ENCODE measurements at regions not wholly inside any gene's neighbourhood (a gene's known extent, or its start where the extent isn't known, plus 50 kb on each side); places are given as distances from the start of the nearest gene placed in this dataset.

DNA sequence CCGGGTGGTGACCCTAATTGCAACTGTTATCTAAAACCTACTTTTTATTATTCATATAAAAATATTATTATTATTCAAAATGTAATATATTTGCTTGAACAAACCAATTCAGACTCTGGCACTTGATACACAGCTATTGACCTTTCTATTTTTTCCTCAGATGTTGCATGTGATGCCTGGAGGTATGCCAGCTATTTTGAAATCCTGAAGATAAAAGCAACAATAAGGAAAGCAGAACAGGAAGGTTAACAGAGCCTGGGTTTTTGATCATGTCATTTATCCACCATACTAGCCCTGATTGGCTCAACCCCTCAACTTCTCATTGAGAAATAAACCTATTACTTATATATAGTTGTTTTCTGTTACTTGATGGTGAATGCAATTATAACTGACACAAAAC is 340.9 kb upstream of the KIF2A start:
- DNase-seq (ENCODE audit: low read depth), result no peak

DNA sequence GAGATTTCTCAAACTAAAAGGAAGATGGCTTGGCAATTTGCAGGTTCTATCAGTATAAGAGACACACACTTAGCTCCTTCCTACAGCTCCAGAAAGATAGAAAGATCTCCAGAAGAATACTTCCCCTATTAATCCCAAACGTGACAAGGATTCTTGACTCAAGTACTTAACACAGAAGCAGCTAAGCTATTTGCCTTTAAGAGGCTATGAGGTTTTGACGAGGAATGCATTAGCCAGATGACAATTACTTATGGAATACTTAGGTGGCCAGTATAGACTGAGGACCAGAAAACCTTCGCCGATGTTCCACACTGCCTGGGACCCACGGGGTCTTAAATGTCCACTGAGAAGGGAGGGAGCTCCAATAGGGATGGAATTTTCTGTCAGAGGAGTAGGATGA is 340.5 kb upstream of the KIF2A start:
- DNase-seq (ENCODE audit: low read depth), result no peak

DNA sequence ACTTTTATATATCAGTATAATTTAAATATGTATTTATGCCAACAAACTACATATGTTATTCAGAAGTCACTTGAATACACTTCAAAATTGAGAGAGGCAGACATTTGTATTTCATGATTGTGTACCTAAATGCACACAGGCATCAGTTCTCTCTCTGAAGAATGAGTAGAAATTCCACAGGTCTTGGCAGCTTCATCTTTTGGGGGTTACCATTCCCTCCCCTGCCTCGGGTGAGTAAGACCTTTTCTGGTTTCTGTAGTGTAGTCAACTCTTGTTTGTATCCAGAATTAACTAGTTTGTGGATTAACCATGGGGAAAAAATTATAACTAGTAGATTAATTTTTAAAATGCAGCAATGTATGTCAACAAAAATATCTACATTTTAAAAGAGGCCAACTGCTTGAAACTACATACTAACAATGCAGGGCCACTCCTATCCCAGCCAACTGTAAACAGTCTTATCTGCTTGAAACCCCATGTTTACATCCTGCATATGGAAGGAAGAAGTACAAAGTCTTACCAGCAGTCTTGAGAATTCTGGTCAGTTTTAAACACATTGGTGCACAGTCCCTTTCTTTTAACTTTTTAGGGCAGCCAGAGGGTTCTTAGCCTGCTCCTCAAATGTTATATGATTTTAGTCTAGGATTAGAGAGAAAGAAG is 339.6 kb upstream of the KIF2A start:
- no peak for DNase-seq (ENCODE audit: low read depth)

- DNase-seq (ENCODE audit: low read depth), result no peak
These were observed 339.0 kb upstream of the KIF2A start for GRCh38 chr5:61966997-61967396.

DNA sequence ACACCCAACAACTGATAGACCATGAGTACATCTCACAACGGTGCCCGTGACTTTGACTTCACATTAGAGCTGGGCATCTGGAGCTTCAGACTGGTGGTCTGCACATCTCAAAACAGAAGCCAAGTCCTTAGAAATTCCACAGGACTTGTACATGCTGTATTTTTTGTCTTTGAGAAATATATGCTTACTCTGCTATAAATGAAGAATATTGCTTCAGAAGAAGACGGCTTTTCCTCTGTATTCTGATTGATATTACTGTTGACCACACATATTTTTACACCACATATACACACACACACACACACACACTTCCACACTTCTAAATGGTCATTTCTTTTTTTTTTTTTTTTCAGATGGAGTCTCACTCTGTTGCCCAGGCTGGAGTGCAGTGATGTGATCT is 338.3 kb upstream of the KIF2A start:
- DNase-seq (ENCODE audit: low read depth), result no peak

DNA sequence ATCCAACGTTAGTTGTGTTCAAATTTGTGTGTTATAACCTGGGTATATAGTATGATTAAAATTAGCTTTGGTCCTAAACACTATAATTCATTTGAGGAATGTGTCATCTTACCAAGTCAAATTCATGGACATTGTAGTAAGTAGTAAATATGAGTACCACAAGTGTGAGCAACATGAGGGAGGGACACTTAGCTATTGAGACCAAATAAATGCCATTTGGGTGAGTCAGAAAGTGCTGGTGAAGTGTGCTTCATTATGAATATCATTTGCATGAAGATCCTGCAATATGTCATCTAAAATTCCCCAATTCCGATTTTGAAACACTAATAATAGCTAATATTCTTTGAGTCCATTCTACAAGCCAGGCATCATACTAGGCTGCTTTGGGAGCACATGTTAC is 336.7 kb upstream of the KIF2A start:
- DNase-seq (ENCODE audit: low read depth), result no peak

GRCh38 chr5:61969755-61970154 is 336.3 kb upstream of the KIF2A start:
- DNase-seq (ENCODE audit: low read depth), result no peak

GRCh38 chr5:61970218-61970617 is 335.8 kb upstream of the KIF2A start:
- DNase-seq (ENCODE audit: low read depth), result no peak

DNA sequence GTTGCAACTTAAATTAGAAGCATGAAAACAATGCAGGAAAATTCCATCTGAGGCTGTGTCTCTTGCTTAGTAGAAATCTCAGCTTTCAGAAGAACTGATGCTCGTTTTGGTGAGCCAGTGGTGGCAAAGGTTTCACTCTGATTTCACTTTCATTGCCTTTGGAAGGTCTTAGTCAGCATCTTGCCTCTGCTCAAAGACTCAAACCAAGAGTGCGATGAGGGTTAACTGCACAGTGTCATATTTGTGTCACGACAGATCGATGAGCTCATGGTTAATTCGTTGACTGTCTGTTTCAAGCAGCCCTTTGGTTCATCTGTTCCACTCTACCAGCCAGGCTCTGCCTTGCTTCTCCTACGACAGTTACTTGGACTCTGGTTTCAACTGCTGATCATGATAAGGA is 331.3 kb upstream of the KIF2A start:
- no peak for DNase-seq (ENCODE audit: low read depth)

DNA sequence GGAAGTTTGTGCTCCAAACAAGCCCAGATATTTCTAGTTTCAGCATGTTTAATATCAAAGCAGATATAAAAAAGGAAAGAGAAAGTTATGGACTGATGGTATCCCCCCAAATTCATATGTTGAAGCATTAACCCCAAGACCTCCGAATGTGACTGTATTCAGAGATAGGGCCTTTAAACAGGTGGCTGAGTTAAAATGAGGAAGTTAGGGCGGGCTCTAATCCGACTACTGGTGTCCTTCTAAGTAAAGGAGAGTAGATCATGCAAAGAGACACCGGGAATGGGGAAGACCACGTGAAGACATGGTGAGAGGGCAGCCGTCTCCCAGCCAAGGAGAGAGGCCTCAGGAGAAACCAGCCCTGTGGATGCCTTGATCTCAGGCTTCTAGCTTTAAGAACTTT is 324.1 kb upstream of the KIF2A start:
- no peak for DNase-seq (ENCODE audit: low read depth)

DNA sequence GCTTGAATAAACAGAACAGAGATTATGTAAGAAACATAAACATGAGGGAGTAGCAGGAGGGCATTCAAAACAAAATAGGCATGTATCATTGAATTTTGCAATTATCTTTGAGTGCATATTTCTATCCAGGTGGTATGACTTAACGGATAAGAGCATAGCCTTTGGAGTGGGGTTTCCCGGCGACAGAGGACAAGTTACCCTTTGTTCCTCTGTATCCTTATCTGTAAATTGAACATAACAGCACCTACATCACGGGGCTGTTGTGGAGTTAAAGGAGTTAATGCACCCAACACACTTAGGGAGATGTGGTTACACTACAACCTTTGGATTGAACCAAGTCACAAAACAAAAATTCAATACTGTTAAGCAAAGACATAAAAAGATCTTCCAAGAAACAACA is 314.6 kb upstream of the KIF2A start:
- no peak for DNase-seq (ENCODE audit: low read depth)

DNA sequence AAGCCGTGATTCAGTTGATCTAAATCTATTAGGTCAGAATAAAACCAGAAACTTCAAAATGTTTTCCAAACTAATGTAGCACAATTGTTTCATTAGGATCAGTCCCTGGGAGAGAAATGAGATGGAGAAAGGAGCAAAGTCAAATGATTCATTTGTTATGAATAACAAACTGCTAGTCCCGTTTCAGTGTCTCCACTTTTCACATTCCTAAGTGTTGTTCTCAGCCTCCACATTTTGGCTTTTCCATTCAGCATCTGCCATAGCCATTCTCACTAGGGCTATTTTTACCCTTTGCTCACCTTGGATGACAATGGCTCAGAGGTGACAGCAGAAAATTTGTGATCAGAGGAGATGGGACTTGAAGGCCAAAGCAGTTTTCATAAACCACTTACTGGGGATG is 314.1 kb upstream of the KIF2A start:
- DNase-seq (ENCODE audit: low read depth), result peak; percentile 6

DNA sequence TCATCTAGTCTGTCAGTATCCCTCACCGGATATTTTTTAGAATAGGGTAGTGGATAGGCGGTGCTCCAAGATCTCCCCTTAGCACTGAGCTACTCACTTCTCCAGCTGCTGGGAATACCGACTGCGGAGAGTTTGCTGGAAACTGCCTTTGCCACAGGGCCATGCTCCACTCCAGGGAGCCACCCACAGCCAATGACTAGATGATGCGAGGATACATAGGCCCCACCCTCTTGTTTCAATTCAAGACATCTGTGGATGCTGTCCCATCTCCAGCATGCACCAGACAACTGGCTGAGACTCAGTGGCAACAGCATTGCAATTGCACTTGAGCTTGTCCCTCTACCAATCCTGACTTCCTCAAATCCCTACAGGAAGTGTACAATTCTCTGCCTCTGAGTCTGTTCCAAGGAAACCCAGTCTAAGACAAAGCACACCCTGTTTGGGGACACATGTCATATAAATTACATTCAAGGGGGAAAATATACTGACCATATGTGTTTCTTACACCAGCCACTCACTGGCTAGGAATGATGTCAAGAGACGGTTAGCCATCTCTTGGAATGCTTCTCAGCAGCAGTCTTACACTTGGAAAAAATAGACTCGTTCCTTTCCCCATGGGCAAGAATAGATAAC is 312.6 kb upstream of the KIF2A start:
- no peak for DNase-seq (ENCODE audit: low read depth)

DNA sequence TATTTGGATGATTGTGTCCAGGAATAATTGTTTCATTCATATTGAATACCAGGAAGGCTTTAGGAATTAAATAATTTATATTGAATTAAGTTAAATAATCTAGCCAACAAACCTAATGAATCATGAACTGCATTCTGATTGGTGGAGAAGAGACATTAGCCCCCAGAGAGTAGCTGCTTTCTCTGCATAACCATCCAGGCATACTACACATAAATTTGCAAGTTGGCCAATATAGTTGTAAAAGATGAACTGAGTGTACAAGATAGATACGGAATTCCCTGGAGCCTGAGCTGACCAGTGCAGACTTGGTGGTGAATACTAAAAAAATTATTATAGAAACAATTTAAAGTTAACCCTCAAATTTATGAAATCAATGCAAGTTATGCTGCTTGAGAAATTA is 311.8 kb upstream of the KIF2A start:
- DNase-seq (ENCODE audit: low read depth), result no peak

GRCh38 chr5:61995486-61995885 is 310.5 kb upstream of the KIF2A start:
- no peak for DNase-seq (ENCODE audit: low read depth)

- no peak for DNase-seq (ENCODE audit: low read depth)
These were observed 306.6 kb upstream of the KIF2A start for GRCh38 chr5:61999371-61999770.

DNA sequence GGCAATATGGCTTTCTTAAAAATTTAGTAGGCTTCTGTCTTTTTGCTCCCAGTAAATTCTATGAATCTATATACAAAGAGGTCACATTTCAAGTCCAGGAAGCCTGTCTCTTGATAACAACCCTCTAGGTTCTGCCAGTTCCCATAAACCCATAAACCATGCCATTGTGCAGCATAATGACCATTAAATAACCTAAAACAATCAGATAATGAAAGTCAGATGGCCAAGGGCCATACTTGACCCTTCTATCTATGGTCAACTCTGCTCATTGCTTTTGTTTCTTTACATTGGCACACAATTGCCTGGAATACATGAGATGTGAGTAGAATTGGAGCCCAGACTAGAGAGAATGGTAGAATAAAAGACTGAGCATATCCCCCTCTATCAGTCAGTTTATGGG is 305.4 kb upstream of the KIF2A start:
- no peak for DNase-seq (ENCODE audit: low read depth)

- DNase-seq (ENCODE audit: low read depth), result no peak
These were observed 304.4 kb upstream of the KIF2A start for GRCh38 chr5:62001640-62002039.

GRCh38 chr5:62002436-62002835 is 303.6 kb upstream of the KIF2A start:
- DNase-seq (ENCODE audit: low read depth), result no peak

DNA sequence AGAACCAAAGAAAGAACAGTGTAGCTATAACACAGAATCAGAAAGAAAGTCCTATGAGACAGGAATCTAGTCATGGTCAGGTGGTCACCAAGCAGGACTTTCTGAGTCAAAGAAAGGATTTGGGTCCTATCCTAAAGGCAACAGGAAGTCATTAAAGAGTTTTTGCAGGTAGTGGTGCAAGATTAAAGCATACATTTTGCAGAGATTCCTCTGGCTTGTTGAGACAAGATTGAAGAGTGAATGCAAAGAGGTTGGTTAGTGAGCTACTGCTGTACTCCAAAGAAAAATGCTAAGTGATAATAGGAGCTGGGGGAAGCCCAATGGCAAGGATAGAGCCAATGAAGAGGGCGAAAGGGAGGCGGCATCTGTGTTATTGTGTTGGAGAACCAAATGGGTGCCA is 300.5 kb upstream of the KIF2A start:
- no peak for DNase-seq (ENCODE audit: low read depth)

DNA sequence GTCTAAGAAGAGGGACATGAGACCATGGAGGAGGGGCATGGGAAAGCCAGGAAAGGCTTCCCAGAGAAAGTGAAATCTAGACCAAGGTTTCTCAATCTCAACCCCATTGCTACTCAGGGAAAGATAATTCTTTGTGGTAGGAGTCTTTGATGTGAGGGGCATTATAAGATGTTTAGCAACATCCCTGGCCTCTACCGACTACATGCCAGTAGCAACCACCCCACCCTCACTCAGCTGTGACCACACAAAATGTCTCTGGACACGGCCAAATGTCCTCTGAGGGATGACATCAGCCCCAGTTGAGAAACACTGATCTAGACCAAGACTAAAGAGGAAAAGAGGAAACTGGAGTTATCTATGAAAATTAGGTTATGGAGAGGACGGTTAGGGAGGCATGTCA is 298.5 kb upstream of the KIF2A start:
- DNase-seq (ENCODE audit: low read depth), result no peak

- DNase-seq (ENCODE audit: low read depth), result no peak
These were observed 294.8 kb upstream of the KIF2A start for GRCh38 chr5:62011089-62011664.

- DNase-seq (ENCODE audit: low read depth), result no peak
These were observed 288.9 kb upstream of the KIF2A start for GRCh38 chr5:62017092-62017491.

DNA sequence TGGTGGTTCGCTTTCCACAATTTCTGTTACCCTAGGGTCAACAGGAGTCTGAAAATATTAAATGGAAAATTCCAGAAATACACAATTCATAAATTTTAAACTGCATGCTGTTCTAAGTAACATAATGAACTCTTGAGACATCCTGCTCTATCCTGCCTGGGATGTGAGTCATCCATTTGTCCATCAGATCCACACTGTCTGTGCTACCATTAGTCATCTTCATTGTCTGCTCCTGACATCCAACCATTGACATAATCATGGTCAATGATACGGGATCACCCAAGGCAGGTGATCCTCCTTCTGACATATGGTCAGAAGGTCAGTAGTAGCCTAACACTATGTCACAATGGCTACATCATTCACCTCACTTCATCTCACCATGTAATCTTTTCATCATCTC is 276.7 kb upstream of the KIF2A start:
- DNase-seq (ENCODE audit: low read depth), result no peak

All from GM04503 (cell line).